Breast epithelium (tissue), 4 donors: ENCODE measurements at regions not wholly inside any gene's neighbourhood (a gene's known extent, or its start where the extent isn't known, plus 50 kb on each side); places are given as distances from the start of the nearest gene placed in this dataset.

ENCODE experiments used
- DNase-seq, 2 donors: peaks; one replicate each; pipeline ENCODE4 v3.0.0-alpha.2; 2019; ENCODE audit warnings: low spot score in 2 of 2
- H3K27ac ChIP-seq, 2 donors: fragments of 200-600 bp; sonication (generic) in 1 of 2; one replicate each; pipeline ENCODE4 v1.5.1; 2016 to 2019; ENCODE audit warnings: mild to moderate bottlenecking in 1 of 2
- H3K27me3 ChIP-seq, 2 donors: fragments of 200-600 bp; sonication (generic) in 1 of 2; one replicate each; pipeline versions ENCODE4 v1.5.1 to v1.6.0; 2017 to 2019; ENCODE audit warnings: control low read depth in 1 of 2, mild to moderate bottlenecking in 1 of 2
- H3K36me3 ChIP-seq: fragments of 200-600 bp; one replicate; pipeline ENCODE4 v1.5.1; 2019
- H3K4me1 ChIP-seq, 2 donors: fragments of 200-600 bp; sonication (generic); one replicate each; pipeline ENCODE4 v1.5.1; 2016 to 2019; ENCODE audit warnings: control low read depth in 1 of 2
- H3K4me3 ChIP-seq, 3 donors: fragments of 200-600 bp; sonication (generic); 1 replicate in 2 of 3; 2 replicates in 1 of 3; pipeline ENCODE4 v1.5.1; 2016 to 2019; ENCODE audit warnings: mild to moderate bottlenecking in 3 of 3, moderate library complexity in 2 of 3
- H3K9me3 ChIP-seq, 2 donors: fragments of 200-600 bp; sonication (generic) in 1 of 2; one replicate each; pipeline ENCODE4 v1.5.1; 2016 to 2019; ENCODE audit warnings: control low read depth in 1 of 2
- CTCF ChIP-seq, 3 donors: fragments of 450-650 bp; IDR thresholded peaks; one replicate each; pipeline ENCODE4 v1.5.1; 2016 to 2017; ENCODE audit warnings: antibody characterized with exemption in 3 of 3, mild to moderate bottlenecking in 3 of 3, moderate library complexity in 3 of 3
- POLR2A ChIP-seq: fragments of 450-650 bp; IDR thresholded peaks from one replicate; pipeline ENCODE4 v1.6.1; 2016; ENCODE audit warnings: antibody characterized with exemption, mild to moderate bottlenecking, moderate library complexity
- POLR2AphosphoS5 ChIP-seq, 3 donors: sonication (generic); formaldehyde crosslinking; IDR thresholded peaks; one replicate each; pipeline ENCODE4 v1.6.1; 2017; ENCODE audit warnings: antibody characterized with exemption in 3 of 3
- intact Hi-C: fragments of 100-400 bp; cut with DNase I; formaldehyde crosslinking; loops from one replicate; pipeline ENCODE4 v1.15.1; 2023; ENCODE audit warnings: low total_unique reads

DNA sequence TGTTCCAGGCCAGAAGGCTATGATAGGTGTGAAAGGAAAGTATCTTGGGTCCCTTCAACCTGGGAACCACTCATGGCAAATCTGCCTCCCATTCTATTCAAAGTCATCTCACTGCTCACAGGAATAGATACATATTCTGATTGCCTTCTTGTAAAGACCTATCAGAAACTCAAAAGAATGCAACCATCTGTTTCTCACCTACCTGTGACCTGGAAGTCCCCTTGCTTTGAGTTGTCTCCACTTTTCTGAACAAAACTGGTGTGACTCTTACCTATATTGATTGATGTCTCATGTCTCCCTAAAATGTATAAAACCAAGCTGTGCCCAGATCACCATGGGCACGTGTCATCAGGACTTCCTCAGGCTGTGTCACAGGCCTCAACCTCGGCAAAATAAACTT, 1149.3 kb downstream of the NSUN3 start:
- Histone ChIP-seq H3K36me3 (no peaks in the 10 kb centered on the region), H3K4me3 (no peak overlapping the region), H3K27ac (no peak overlapping the region), H3K9me3 (peaks cover 0 to 6% of the 10 kb centered on the region in 2 donors), H3K27me3 (no peaks in the 10 kb centered on the region), H3K4me1 (no peaks in the 10 kb centered on the region)
- no peak for DNase-seq
- no peak for TF ChIP-seq CTCF (IDR thresholded peaks at IDR 0.05)
- no peak for TF ChIP-seq POLR2A
- TF ChIP-seq POLR2AphosphoS5 (IDR thresholded peaks at IDR 0.05): no peak
- intact Hi-C loops: no loop called here

- no peak for DNase-seq
- Histone ChIP-seq H3K9me3 (peaks cover 0 to 6% of the 10 kb centered on the region in 2 donors), H3K27me3 (no peaks in the 10 kb centered on the region), H3K27ac (no peak overlapping the region), H3K4me1 (no peaks in the 10 kb centered on the region), H3K36me3 (no peaks in the 10 kb centered on the region), H3K4me3 (no peak overlapping the region)
- TF ChIP-seq POLR2A (no peak), POLR2AphosphoS5 (IDR thresholded peaks at IDR 0.05) (no peak), CTCF (IDR thresholded peaks at IDR 0.05) (no peak)
- intact Hi-C loops: no loop called here
Measured at GRCh38 chr3:95215437-95215957, 1152.6 kb downstream of the NSUN3 start.

DNA sequence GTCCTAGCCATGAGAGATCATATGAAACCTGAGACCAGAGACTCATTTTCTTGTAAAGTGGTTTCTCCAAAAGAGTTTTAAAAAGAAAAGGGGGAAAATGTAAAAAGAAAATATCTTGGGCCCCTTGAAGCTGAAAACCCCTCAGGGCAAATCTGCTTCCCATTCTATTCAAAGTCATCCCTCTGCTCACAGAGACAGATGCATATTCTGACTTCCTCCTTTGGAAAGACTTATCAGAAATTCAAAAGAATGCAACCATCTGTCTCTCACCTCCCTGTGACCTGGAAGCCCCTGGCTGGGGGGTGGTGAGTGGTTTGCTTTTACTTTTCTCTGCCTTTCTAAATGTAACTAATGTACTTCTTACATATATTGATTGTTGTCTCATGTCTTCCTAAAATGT, 1154.8 kb downstream of the NSUN3 start:
- TF ChIP-seq POLR2AphosphoS5 (IDR thresholded peaks at IDR 0.05): no peak
- TF ChIP-seq CTCF (IDR thresholded peaks at IDR 0.05): no peak
- no peak for TF ChIP-seq POLR2A
- H3K27ac ChIP-seq: no peak overlapping the region
- intact Hi-C loops: no loop called here
- no peaks in the 10 kb centered on the region for H3K4me1 ChIP-seq
- peaks cover 0 to 6% of the 10 kb centered on the region in 2 donors for H3K9me3 ChIP-seq
- no peaks in the 10 kb centered on the region for H3K27me3 ChIP-seq
- no peak for DNase-seq
- H3K4me3 ChIP-seq: no peak overlapping the region
- H3K36me3 ChIP-seq: no peaks in the 10 kb centered on the region

DNA sequence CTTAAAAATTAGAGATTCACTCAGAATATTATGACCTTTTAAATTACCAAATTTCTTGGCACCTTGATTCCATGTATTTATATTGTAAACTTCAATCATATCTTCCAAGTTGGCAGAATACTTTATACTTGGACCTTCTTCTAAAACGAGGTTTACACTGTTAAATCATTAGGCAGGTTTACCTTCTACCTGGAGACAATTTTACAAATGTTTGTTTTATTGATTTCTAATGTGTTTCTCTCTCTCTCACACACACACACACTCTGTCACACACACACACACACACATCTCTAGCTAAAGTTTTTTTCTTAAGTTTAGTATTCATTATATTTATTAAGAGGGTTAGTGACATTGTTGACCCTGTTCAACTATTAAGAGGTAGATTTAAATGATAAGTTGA, 1155.6 kb downstream of the NSUN3 start:
- intact Hi-C loops: no loop called here
- no peaks in the 10 kb centered on the region for H3K27me3 ChIP-seq
- no peaks in the 10 kb centered on the region for H3K36me3 ChIP-seq
- H3K9me3 ChIP-seq: peaks cover 0 to 6% of the 10 kb centered on the region in 2 donors
- TF ChIP-seq POLR2A (no peak), POLR2AphosphoS5 (IDR thresholded peaks at IDR 0.05) (no peak), CTCF (IDR thresholded peaks at IDR 0.05) (no peak)
- DNase-seq: no peak
- no peak overlapping the region for H3K4me3 ChIP-seq
- H3K27ac ChIP-seq: no peak overlapping the region
- no peaks in the 10 kb centered on the region for H3K4me1 ChIP-seq

- DNase-seq: no peak
- intact Hi-C loops: loop anchor here (5.0 kb wide), 1 partner anchor 1351 kb away; no protein-coding TSS in a partner anchor
- TF ChIP-seq POLR2AphosphoS5 (IDR thresholded peaks at IDR 0.05): no peak
- no peak for TF ChIP-seq CTCF (IDR thresholded peaks at IDR 0.05)
- no peak for TF ChIP-seq POLR2A
- Histone ChIP-seq H3K4me1 (no peaks in the 10 kb centered on the region), H3K27me3 (no peaks in the 10 kb centered on the region), H3K4me3 (no peak overlapping the region), H3K27ac (no peak overlapping the region), H3K36me3 (no peaks in the 10 kb centered on the region), H3K9me3 (peaks cover 0 to 4% of the 10 kb centered on the region in 2 donors)
Measured at GRCh38 chr3:95226437-95226836, 1163.6 kb downstream of the NSUN3 start.
